RKO (cell line): ENCODE measurements at regions not wholly inside any gene's neighbourhood (a gene's known extent, or its start where the extent isn't known, plus 50 kb on each side); places are given as distances from the start of the nearest gene placed in this dataset.

Source experiments
- DNase-seq: peaks from one replicate; pipeline ENCODE4 v3.0.0-alpha.2; 2016; ENCODE audit warnings: low spot score

DNA sequence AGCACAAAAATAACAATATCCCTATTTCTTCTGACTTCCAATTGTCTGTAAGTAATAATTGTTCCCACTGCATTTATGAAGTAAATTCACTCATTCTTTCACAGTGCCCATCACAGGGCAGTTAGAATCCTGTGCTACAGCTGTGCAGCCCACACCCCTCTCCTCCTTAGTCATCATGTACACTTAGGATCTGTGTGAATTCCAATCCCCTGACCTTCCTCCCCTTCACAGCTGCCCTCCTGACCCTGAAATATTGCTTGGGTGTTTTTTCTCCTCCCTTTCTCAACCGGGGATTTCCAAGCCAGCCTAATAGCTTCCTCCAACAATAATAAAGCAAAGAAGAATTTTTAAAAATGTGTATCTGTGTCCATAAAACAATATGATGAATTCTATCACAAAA lies 91.5 kb upstream of the BEND6 start:
- peak; percentile 69 for DNase-seq

DNA sequence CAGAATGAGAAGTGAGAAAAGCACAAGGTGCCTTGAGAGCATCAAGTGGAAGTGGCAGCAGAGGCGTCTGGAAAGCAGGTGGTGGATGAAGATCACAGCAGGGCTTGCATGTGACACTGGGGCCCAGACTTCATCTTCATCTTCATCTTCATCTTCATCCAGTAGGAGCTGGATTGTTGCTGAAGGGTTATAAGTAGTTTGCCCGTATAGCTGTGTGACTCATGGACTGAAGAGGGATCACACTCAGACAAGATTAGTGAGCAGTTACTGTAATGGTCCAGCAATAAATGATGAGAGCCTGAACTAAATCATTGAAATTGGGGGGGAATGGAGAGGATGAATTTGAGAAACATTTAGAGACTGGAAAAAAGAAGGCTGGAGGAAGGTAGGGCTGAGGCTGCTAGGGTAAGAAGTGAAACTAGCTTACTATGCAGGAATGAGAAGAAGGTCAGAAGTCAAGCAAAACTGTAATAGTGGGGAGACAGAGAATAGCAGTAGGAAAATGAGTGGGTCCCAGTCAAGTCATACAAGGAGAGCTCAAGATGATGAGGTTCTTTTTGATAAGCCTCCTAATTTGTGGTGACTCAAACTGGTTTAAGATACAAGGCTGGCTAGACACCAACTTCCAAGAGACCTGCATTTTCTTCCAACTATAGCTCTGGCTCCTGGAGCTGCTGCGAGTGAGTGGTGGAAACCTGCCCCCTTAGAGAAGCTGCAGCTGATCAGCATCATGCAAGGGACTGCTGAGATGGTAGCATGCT lies 92.3 kb upstream of the BEND6 start:
- no peak for DNase-seq

DNA sequence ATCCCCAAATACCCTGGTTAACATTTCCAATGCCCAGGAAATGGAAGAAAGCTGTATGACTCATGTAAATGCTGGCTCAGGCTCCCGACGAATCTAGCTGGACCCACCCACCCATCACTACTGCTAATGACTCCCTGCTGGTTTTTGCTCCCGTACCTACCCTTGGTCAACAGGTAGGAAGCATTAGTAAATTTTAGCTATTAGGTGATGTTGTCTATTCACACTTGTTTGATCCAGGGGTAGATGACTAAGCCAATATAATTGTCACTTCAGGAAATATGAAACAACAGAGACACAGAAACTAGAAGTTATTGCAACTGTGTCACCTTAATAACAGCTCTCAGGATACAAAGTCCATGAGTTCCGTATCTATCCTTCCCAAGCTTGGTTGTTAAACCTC lies 94.4 kb upstream of the BEND6 start:
- DNase-seq, result no peak

DNA sequence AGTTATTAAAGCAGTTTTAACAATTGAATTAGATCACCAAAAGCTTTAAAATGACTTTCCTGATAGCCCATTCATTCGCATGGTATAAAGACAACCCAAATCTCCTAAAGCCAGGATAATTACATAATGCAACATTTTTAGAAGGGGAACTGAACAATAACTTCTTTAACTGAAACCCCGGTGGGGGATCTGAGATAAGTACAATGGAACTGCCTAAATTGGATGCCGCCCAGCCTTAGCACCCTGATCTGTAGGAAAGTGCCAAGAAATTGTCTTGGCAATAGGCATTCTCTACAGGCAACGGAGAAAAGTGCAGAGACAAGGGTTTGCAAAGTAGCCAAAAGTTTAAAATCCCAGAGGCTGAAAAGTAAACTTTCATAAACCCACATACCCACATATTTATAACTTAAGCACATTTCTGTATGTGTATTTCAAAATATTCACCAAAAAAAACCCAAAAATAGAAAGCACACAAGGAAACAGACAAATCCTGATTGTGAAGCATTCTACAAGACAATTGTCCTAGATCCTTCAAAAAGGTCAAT lies 98.8 kb upstream of the BEND6 start:
- DNase-seq, result no peak

DNA sequence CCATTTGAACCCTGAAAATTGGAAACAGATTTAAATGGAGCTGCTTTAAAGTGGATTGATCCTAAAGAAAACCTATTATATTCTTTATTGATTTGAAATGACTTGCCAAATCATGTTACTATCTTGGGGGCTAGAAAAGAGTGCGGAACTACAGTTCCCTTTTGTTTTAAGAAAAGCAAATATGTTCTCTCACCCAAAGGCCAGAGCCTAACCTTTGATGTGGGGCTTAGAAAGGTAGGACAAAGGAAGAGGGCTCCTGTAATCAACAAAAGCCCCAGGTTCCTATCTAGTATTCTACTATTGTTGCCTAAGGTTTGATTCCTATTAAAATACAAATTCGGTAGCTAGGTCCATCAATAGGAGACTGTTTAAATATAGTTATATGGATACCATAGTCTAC lies 100.8 kb upstream of the BEND6 start:
- DNase-seq, result no peak

DNA sequence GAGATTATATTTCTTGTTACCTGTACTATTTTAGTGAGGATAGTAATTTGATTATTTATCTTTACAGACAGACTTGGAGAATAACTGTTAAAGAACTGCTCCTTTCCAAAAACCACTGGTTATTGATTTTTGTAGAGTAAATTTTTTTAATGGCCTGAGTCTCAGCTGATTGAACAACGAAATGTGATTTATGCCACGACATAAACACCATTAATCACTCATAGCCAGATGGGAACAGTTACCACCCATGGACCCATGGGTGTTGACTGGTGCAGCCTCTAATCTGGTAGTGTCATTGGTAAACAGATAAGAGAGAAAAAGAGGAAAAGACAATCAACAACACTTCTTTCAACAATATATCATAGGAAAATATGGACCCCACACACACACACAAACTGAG lies 101.4 kb upstream of the BEND6 start:
- DNase-seq, result no peak

DNA sequence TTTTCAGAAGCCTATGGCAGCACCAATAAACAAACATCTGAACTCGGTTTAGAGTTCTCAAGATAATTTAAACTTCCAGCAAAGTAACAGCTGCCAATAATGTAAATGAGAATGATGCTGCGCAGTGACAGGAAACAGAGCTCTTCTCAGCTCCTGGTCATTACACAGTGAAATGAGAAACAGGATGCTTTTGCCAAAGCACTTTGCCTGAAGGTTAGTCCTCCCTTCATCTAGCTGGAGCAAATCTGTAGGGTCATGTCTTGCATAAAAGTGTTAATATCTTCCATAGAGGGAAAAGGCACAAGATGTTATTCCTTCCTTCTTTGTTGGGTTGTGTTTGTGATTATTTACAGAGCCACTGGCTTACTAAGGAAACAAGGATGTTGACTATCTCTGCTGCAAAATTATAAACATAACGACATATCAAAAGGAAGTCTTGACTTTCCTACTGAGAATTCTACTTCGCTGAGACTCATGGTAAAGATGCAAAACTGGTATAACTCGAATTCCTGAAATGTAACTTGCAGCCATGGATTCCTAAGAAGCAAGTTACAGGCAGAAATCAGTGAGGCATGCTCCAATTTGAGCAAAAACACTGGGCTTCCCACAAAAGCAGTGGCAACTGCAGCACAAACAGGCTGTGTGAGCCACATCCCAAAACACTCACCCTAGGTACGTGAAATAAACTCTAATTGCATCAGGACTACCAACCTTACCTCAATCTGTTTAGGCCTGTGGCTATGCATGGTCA lies 102.5 kb upstream of the BEND6 start:
- no peak for DNase-seq

DNA sequence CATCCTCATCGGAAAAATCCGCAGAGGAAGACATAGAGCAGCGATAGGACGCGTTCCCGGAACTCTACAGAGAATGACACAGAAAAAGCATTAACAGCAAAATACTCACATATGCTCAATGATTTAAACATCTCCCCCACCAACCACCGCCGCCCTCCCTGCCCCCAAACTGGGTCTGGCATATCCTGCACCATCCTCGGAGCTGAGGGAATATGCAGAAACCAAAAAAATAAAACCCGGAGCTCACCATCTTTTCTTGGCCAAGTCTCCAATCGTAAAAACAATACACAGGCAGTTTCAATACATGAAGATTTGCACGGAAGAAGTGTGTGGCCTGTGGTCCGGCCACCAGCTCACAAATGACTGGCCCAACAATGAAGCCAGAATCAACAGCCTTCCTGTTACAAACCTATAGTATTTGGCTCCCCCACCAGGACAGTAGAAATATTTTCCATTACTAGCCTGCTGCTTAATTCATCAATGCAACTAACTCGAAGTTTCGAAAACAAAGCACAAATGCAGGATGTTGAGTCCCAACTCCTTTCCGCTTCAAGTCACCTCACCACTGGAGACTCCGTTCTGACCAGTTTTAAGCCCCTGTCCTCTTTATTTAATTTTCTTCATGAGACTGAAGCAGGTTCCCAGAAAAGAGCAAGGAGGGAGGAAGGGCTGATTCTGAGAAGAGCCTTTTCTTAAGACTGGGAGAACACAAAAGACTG lies 103.2 kb upstream of the BEND6 start:
- DNase-seq, result peak; percentile 83

DNA sequence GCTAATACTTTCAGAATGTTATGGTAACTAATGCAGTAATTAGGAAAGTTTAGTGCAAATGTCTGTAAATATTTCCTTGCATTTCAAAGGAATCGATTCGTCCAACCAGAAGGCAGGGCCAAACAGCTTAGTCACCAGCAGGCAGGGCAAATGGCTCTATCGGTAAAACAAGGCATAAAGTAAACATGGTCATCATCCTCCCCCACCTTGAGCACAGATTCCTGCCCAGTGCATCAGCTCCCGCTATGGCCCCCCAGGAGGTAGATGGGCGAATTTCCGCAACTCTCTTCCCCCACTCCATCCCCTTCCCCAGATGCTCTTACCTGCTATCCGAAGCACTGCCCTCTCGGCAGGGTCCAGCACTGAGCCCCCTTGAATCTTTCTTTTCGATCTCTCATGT lies 103.8 kb upstream of the BEND6 start:
- no peak for DNase-seq

DNA sequence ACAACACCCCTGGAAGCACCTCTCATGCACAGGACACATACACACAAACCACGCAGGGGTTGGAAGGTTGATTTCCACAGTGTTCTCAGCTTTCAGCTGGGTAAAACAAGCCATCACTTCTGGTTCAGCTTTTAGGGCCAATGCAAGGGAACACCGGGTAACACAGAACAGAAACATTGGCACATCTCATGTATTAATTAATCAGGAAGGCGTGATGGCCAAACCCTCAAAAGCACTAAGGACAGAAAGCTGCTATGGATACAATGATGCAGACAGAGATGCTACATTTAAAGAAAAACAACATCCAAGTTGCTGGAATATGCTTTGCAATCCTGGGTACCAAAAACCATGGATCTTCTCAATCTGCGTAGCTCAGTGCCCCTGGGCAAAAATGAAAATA lies 104.3 kb upstream of the BEND6 start:
- no peak for DNase-seq

DNA sequence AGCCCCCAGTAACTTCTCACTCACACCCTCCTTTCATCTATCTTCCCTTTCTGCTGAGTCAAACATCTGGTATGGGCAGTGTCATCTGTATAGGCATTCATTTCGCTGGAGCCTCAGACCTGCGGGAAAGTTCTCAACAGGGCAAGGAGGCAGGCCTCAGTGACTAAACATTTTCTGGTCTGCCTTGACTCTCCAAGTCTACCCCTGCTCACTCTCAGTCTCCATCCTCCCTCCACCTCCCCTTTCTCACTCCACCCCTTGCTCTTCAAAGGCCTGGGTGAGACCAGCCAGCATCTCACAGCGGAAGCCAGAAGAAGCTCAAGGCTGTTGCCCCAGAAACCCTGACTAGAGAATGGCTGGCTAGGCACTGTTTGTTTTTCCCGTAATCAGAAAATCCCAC lies 105.0 kb upstream of the BEND6 start:
- DNase-seq, result no peak

DNA sequence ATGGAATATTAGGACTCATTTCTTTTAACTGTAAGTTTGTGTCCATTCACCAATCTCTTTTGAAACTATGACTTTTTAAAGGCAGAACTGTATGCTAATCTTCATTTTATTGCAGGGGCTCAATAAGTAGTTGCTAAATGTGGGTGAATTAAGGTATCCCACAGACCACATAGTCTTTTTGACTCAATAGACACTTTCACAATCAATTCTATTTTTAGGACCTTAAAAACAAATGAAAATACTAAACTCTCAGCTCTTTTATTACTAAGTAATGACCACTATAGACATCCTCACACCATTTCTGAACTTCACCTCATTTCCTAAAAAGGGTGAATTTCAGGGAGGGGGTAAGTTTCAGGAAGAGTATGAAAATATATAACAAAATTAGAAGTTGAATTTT lies 106.8 kb upstream of the BEND6 start:
- no peak for DNase-seq

DNA sequence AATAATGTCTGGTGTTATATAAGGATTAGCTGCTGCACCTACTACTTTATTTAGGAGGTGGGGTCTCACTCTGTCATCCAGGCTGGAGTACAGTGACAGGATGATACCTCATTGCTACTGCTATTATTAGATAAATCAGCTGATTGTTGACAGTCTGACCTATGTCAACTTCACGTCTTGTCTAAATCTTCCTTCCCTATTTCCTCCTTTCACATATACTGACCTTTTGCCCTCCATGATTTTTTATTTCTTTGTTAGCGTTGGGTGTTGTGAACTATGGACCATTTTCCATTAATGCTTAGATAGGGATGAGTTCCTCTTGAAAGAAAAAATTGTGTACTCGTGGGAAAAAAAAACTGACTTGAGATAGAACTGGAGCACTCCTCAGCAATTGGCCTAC lies 109.9 kb upstream of the BEND6 start:
- DNase-seq, result no peak

DNA sequence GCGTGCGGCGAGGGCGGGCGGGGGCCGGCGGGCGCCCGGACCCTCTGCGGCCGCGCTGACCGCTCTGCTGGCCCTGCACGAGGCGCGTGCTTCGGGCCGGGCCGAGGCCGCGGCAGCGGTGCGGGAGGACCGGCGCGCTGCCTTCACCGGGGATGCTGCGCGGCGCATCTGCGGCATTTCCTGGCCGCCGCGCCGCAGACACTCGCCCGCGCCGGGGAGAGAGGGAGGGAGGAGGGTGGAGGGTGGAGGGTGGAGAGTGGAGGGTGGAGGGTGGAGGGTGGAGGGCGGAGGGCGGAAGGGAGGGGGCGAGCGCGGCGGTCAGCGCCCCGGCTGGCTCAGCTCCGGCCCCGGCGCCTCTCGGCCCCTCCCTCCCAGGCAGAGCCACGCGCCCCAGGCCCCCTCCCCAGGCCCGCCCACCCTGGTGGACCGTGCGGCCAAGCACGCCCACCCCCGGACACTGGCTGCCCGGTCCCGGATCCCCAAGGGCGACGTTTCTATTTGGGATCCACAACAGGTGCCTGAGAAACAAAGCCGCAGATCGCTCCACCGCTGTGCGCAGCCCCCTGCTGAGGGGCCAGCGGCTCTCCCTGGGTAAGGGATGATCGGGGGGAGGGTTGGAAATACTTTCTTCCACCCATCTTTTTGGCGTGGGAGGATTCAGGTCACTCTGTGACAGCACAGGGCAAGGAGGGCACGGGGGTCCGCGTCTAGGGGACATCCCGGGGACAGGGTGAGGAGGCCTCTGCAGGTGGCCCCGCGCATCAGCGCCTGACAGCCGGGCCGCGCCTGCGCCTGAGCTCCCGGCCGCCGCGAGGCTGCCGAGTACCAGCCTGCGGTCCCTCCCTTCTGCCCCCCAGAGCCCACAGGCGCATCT lies 111.2 kb upstream of the BEND6 start:
- DNase-seq, result peak; percentile 85

DNA sequence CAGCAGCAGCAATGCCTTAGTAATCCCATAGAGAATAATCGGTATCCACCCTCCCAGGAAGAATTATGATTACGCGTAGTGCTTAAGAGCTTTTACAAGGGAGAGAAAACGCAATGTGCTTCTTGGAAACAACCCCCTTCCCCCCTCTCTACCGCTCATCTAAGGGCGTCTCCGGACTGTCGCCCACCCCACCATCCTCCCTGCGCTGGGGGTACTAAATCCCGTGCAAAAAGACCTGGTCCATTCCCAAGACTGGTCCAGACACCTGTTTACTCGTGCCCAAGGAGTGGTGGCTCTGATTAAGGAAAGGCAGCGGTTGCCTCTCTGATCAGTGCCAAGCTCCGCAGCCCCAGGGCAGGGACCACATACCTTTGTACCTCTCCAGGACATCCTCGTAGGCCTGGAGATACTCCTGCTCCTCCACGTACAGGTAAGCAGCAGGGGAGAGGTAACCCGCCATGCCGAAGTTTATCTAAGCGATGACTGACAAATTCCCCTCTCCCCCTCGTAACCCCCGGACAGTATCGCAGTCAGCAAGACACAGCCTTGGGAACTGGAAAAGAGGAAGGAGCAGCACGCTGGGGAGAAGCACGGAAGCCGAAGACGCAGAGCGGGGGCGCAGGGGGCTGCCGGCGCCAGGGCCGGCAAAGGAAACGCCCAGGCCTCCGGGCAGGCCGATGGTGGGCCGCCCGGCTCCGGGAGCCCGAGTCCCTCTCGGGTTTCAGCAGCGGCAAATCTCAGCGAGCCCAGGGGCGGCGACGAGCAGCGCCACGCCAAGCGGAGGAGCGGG lies 112.0 kb upstream of the BEND6 start:
- DNase-seq, result peak; percentile 61

DNA sequence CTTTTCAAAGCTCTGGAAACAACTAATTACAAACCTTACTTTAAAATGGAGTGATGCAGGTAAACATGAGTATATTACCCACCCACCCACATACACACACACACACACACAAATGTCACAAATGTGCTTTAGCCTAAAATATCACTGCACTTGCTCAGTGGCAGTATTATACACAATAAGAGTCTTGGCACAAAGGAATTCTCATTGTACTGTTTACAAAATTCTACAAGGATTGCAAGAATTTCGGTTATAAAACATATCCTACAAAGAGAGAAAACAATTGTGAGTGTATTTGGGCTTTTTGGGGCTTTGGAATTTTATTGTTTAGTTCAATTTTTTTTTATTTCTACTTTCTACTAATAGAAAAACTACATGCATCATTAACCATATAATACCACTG lies 113.2 kb upstream of the BEND6 start:
- DNase-seq, result no peak

DNA sequence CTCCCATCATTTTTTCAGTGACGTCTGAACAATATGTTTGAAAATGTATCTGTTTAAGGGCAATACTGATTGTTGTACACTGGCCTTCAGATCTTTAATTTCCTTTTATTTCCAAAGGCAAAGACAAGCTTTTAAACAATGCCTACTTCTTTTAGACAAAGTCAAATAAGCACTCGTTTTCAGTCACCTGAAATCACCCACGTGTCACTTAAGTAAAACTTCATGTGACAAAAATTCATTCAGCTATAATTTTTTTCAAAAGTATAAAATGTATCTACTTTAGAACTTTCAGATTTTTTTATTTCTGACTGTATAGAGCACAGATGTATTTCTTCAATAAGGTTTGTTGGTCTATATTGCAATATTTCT lies 113.5 kb upstream of the BEND6 start:
- DNase-seq, result no peak

DNA sequence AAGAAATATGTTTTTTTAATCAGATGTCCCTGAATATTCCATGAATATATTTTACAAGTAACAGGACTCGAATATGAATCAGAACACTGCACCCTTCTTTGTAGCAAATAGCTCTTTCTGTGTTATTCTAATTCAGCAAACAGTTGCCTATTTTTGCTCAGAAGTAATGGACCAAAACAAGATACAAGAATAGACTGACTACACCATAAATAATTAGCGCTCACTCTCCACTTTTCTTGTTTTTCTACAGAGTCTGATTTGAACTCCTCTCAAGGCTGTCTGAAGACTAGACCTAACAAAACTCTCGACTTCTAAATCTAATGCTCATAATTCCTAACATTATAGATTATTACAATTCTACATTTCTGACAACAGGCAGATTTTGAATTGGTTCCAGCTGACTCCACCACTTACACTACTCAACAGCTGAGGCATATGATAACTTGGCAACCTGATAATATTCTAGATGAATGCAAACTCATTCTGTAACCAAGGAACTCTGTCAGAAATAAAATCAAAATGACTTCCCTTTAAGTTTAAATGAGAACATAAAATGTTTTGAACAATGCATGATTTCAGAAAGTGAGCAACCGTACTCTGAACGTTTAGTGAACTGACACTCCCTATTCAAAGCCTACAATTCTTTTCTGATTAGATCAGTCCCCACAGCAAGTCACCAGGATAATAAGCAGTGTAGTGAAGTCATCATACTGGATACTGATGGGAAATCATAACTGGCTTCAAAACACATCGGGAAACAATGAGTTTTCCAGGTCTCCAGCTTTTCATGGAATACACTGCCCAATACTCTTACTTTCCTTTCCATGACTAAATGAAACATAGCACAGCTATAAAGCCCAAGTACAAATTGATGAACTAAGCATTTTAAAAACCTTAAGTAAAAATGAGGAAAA lies 114.2 kb upstream of the BEND6 start:
- peak; percentile 86 for DNase-seq

DNA sequence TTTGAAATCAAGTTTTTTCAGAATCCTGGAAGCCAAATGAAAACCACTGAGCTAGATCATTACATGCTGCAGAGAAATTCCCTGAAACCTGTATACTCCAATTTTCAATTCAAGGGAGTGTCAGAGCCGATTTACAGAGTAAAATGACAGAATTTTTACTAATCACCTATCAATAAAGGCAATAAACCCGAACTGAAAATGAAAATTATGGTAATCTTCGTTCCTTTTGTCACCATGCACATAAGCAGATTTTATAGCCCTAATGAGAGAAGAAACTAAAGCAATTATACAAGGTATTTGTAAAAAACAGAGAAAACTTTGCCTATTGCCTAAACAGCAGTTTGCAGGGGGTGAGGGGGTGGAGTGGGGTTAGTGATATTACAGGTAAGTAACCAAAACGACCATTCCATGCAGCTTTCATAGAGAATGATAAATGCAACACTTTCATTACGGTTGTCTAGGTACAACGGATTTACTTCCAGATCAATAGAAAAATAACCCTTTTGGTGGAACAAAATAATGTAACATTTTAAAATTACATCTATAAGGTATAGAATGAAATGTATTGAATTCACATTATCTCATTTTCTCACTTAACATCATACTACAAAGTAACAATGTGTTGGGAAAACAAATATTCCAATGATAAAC lies 115.2 kb upstream of the BEND6 start:
- DNase-seq, result no peak

DNA sequence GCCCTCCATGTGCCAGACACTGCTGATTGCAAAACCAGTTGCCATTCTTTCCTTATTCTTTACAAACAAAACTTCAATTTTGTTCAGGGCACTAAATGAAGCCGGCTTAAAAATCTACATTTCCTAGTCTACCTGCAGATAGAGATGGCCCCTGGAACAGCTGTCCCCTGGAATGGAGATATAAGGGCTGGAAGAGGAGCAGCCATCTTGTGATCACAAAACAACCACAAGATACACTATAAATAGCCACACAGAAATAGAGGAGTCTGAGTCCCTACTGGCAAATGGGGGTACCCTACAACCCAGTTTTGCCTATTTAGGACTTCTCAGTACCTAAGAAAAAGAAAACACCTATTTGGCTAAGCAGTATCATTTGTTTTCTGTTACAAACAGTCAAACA lies 115.9 kb upstream of the BEND6 start:
- no peak for DNase-seq
